Nephron (organoid): ENCODE measurements at regions not wholly inside any gene's neighbourhood (a gene's known extent, or its start where the extent isn't known, plus 50 kb on each side); places are given as distances from the start of the nearest gene placed in this dataset.

ENCODE experiments used
- H3K27ac Mint-ChIP-seq, 3 experiments: 2 replicates each; pipeline ENCODE4 v1.8.0; 2020; ENCODE audit warnings: mixed read lengths in 3 of 3, mild to moderate bottlenecking in 2 of 3, moderate library complexity in 1 of 3
- H3K27me3 Mint-ChIP-seq: 2 replicates; pipeline ENCODE4 v1.8.0; 2021; ENCODE audit warnings: low read depth, mild to moderate bottlenecking, moderate library complexity, mixed read lengths
- H3K36me3 Mint-ChIP-seq: 2 replicates; pipeline ENCODE4 v1.8.0; 2020; ENCODE audit warnings: low read depth, mixed read lengths
- H3K4me1 Mint-ChIP-seq: 2 replicates; pipeline ENCODE4 v1.8.0; 2020; ENCODE audit warnings: mixed read lengths
- H3K4me3 Mint-ChIP-seq, 3 experiments: 2 replicates each; pipeline ENCODE4 v1.8.0; 2020; ENCODE audit warnings: mild to moderate bottlenecking in 3 of 3, mixed read lengths in 3 of 3, moderate library complexity in 2 of 3
- H3K9me3 Mint-ChIP-seq: 2 replicates; pipeline ENCODE4 v1.8.0; 2020; ENCODE audit warnings: mixed read lengths
- CTCF ChIP-seq, 3 experiments: fragments of 200-600 bp; sonication (generic); IDR thresholded peaks; one replicate each; pipeline ENCODE4 v1.5.0; 2021; ENCODE audit warnings: antibody characterized with exemption in 3 of 3; ENCODE audit not compliant: unreplicated experiment in 3 of 3

GRCh38 chr12:20309504-20310148 is 58.7 kb upstream of the PDE3A start:
- H3K27me3 Mint-ChIP-seq, result no peaks in the 10 kb centered on the region
- no peaks in the 10 kb centered on the region for H3K4me1 Mint-ChIP-seq
- H3K9me3 Mint-ChIP-seq, result peaks cover 19% of the 10 kb centered on the region
- TF ChIP-seq CTCF (IDR thresholded peaks at IDR 0.05; ENCODE audit: unreplicated experiment in 3 of 3), result no peak
- no peak overlapping the region for H3K27ac Mint-ChIP-seq
- H3K4me3 Mint-ChIP-seq, result no peak overlapping the region
- H3K36me3 Mint-ChIP-seq, result peaks cover 4% of the 10 kb centered on the region

- H3K4me1 Mint-ChIP-seq, result no peaks in the 10 kb centered on the region
- H3K9me3 Mint-ChIP-seq, result no peaks in the 10 kb centered on the region
- H3K4me3 Mint-ChIP-seq, result no peak overlapping the region
- no peak overlapping the region for H3K27ac Mint-ChIP-seq
- TF ChIP-seq CTCF (IDR thresholded peaks at IDR 0.05; ENCODE audit: unreplicated experiment in 3 of 3), result no peak
- H3K36me3 Mint-ChIP-seq, result no peaks in the 10 kb centered on the region
- no peaks in the 10 kb centered on the region for H3K27me3 Mint-ChIP-seq
These were observed 54.0 kb upstream of the PDE3A start for GRCh38 chr12:20314328-20314727.

- no peak overlapping the region for H3K27ac Mint-ChIP-seq
- H3K36me3 Mint-ChIP-seq, result no peaks in the 10 kb centered on the region
- no peaks in the 10 kb centered on the region for H3K9me3 Mint-ChIP-seq
- TF ChIP-seq CTCF (IDR thresholded peaks at IDR 0.05; ENCODE audit: unreplicated experiment in 3 of 3), result no peak
- H3K4me1 Mint-ChIP-seq, result no peaks in the 10 kb centered on the region
- no peaks in the 10 kb centered on the region for H3K27me3 Mint-ChIP-seq
- no peak overlapping the region for H3K4me3 Mint-ChIP-seq
These were observed 50.8 kb upstream of the PDE3A start for GRCh38 chr12:20317554-20317953.
